ENCODE measurements at regions not wholly inside any gene's neighbourhood (a gene's known extent, or its start where the extent isn't known, plus 50 kb on each side); places are given as distances from the start of the nearest gene placed in this dataset.
A peak's percentile ranks its signal among the peaks of the same experiment; 100 is the strongest.

DNA sequence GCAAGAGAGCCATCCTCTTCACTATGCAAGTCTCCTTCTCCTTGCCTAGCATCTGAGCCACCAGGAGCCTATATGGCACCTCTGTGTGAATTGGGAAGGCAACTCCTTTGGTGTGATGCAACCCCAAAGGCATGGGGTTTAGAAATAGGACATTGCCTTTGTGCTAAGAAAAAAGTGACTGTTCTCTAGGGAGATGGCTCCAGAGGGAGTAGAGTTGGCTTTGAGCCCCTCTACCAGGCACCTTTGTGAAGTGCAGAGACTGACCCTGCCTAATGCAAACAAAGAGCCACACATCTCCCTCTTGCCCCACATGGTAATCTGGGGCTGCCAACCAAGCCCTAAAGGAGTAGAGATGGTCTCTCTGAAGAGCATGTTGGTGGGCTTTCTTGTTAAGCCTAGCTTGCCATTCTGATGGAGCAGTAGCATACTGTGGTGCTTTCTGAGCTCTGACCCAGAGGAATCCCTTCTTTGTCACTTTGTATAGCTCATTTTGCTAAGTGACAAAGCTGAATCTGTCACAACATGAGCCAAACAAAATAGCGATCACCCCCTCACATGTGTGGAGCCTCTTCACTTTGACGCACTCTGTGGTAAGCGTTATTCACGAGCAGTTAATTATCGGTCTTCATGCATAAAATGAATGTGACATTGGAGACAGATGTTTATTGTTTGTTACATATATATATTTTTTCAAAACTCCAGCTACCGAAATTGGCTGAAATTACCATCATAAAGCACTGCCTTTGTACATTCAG lies 74.4 kb downstream of the RWDD3 start:
- Histone ChIP-seq H4K91ac (replicated peaks; ENCODE audit: insufficient read length, low read length) (peak overlapping the region; percentile 75), H3K4me3 (ENCODE audit: extremely low read depth in 1 of 4, insufficient read depth in 2 of 4, low read depth in 3 of 4, low read length in 4 of 4) (no peak overlapping the region), H3K23me2 (ENCODE audit: low read depth, low read length) (no peaks in the 10 kb centered on the region), H3K18ac (ENCODE audit: extremely low read depth, low read length) (peak overlapping the region; percentile 55), H3K23ac (ENCODE audit: insufficient read length) (no peak overlapping the region), H3K79me2 (ENCODE audit: control insufficient read depth in 1 of 2, insufficient read depth in 2 of 2, low read length in 2 of 2) (no peaks in the 10 kb centered on the region), H3K27ac (ENCODE audit: low read depth, low read length) (no peak overlapping the region), H3K14ac (ENCODE audit: insufficient read length) (no peak overlapping the region), H2BK5ac (ENCODE audit: low read depth, low read length) (peak overlapping the region; percentile 38; the same call in 1 of the 2 replicates), H2AFZ (ENCODE audit: low read length) (peak overlapping the region; percentile 85), H2BK12ac (ENCODE audit: low read depth, low read length) (peak overlapping the region; percentile 60; the same call in 1 of the 2 replicates), H3K4me2 (ENCODE audit: insufficient read depth in 1 of 2, low read depth in 2 of 2, low read length in 2 of 2) (no peak overlapping the region), H2AK5ac (ENCODE audit: low read depth, low read length) (no peak overlapping the region), H4K8ac (ENCODE audit: extremely low read depth, insufficient read depth, low read length) (no peak overlapping the region), H3K4ac (replicated peaks; ENCODE audit: insufficient read length, low read depth, low read length) (peak overlapping the region; percentile 60), H4K5ac (ENCODE audit: insufficient read length, low read depth, low read length) (no peak overlapping the region), H3K36me3 (ENCODE audit: control insufficient read depth in 2 of 4, insufficient read depth in 4 of 4, low read length in 3 of 4) (no peaks in the 10 kb centered on the region), H2BK20ac (ENCODE audit: low read length) (peak overlapping the region; percentile 92), H2BK15ac (ENCODE audit: low read length) (0 out of 2 replicates have a peak overlapping the region, but pooled peaks have one; percentile 65), H4K20me1 (replicated peaks in 1 of 2; ENCODE audit: control insufficient read depth in 1 of 2, insufficient read depth in 2 of 2, low read length in 2 of 2) (no peaks in the 10 kb centered on the region), H3K4me1 (replicated peaks in 1 of 4; ENCODE audit: control insufficient read depth in 3 of 4, insufficient read depth in 4 of 4, low read length in 3 of 4) (peaks cover 0 to 10% (median 3%) of the 10 kb centered on the region in 4 experiments; a peak in 2 of 7 replicates), H3K9me3 (ENCODE audit: insufficient read depth in 2 of 2, low read depth in 1 of 2, low read length in 1 of 2) (no peaks in the 10 kb centered on the region), H3K79me1 (ENCODE audit: low read depth, low read length) (no peaks in the 10 kb centered on the region), H3K27me3 (replicated peaks in 1 of 4; ENCODE audit: control insufficient read depth in 3 of 4, extremely low read depth in 1 of 4, insufficient read depth in 3 of 4, low read length in 3 of 4) (no peaks in the 10 kb centered on the region), H3K56ac (replicated peaks; ENCODE audit: insufficient read length, low read depth, low read length) (no peak overlapping the region), H2BK120ac (replicated peaks; ENCODE audit: low read depth, low read length) (peak overlapping the region; percentile 58), H3K9ac (replicated peaks in 1 of 4; ENCODE audit: extremely low read depth in 1 of 4, low read depth in 3 of 4, low read length in 3 of 4) (no peak overlapping the region)
- FAIRE-seq = no peak
- no peak for DNase-seq (ENCODE audit: low read depth in 1 of 2, low spot score in 2 of 2)
- WGBS, 2 experiments (ENCODE audit: extremely low coverage in 1 of 2, insufficient coverage in 1 of 2, insufficient read length in 1 of 2, insufficient replicate concordance in 2 of 2, low coverage in 1 of 2, low lambda C conversion rate in 2 of 2, missing lambda C conversion rate in 1 of 2) = 76% methylated on average over 6 of the region's 6 CpGs; no CpG with 5 or more reads in 1 of the 2 experiments
- CTCF ChIA-PET (ENCODE audit: partially characterized antibody) = interaction anchor here (0.6 to 1.3 kb wide), 19 partner anchors 14 to 1168 kb away, joined by 3 to 7 read pairs (median 3); no protein-coding TSS in a partner anchor
- POLR2A ChIA-PET (ENCODE audit: partially characterized antibody) = no interaction called here
- no peak for TF ChIP-seq RNF2 (IDR thresholded peaks at IDR 0.05; ENCODE audit: borderline replicate concordance, low read depth, low read length, missing control alignments, poor library complexity, severe bottlenecking)
- TF ChIP-seq HDAC2 (IDR thresholded peaks at IDR 0.05; ENCODE audit: borderline replicate concordance in 1 of 2, low read depth in 2 of 2, low read length in 2 of 2) = no peak
- TF ChIP-seq TEAD4 (IDR thresholded peaks at IDR 0.05; ENCODE audit: low read depth, low read length) = no peak
- no peak for TF ChIP-seq NRF1 (IDR thresholded peaks at IDR 0.05; ENCODE audit: low read depth, low read length)
- peak; percentile 29 to 44; a peak in 3 of 4 replicates for TF ChIP-seq RAD21 (IDR thresholded peaks at IDR 0.05 in 1 of 2, conservative IDR thresholded peaks at IDR 0.05 in 1 of 2; ENCODE audit: low read depth in 2 of 2, low read length in 2 of 2)
- TF ChIP-seq KDM4A (IDR thresholded peaks at IDR 0.05; ENCODE audit: low read depth, low read length, severe bottlenecking) = no peak
- TF ChIP-seq SIN3A (conservative IDR thresholded peaks at IDR 0.05 in 1 of 2, IDR thresholded peaks at IDR 0.05 in 1 of 2; ENCODE audit: low read depth in 1 of 2, low read length in 2 of 2) = no peak
- TF ChIP-seq SRF (IDR thresholded peaks at IDR 0.05; ENCODE audit: low read depth, low read length) = no peak

Data from H1 (cell line).